ENCODE measurements at regions not wholly inside any gene's neighbourhood (a gene's known extent, or its start where the extent isn't known, plus 50 kb on each side); places are given as distances from the start of the nearest gene placed in this dataset.

DNA sequence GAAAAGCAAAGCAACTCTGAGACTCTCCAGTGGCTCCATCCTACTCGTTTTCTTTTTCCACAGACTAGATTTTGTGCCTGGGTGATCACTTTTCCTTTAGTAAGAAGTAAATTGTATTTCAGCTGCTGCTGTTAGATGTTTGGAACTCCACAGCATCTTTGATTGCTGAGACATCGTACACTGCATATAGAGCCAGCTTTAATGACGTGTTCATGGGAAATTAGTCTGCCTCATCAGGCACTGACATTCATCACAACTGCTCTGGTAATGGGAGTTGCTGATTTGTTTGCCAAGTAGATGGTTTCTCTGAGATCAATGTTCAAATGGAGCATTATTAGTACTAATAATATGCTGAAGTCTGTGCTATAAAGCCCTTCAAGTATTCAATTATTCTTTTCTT is 573.8 kb upstream of the NR5A2 start:
- TF ChIP-seq, protein P1, sequence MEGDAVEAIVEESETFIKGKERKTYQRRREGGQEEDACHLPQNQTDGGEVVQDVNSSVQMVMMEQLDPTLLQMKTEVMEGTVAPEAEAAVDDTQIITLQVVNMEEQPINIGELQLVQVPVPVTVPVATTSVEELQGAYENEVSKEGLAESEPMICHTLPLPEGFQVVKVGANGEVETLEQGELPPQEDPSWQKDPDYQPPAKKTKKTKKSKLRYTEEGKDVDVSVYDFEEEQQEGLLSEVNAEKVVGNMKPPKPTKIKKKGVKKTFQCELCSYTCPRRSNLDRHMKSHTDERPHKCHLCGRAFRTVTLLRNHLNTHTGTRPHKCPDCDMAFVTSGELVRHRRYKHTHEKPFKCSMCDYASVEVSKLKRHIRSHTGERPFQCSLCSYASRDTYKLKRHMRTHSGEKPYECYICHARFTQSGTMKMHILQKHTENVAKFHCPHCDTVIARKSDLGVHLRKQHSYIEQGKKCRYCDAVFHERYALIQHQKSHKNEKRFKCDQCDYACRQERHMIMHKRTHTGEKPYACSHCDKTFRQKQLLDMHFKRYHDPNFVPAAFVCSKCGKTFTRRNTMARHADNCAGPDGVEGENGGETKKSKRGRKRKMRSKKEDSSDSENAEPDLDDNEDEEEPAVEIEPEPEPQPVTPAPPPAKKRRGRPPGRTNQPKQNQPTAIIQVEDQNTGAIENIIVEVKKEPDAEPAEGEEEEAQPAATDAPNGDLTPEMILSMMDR (IDR thresholded peaks at IDR 0.05; ENCODE audit: insufficient read depth, low read depth, low read length) = no peak
- no peak for TF ChIP-seq EZH2 (IDR thresholded peaks at IDR 0.05; ENCODE audit: insufficient read depth, low read length)

Measured in astrocyte (in vitro differentiated cells and primary cell).